ENCODE measurements at regions not wholly inside any gene's neighbourhood (a gene's known extent, or its start where the extent isn't known, plus 50 kb on each side); places are given as distances from the start of the nearest gene placed in this dataset.

DNA sequence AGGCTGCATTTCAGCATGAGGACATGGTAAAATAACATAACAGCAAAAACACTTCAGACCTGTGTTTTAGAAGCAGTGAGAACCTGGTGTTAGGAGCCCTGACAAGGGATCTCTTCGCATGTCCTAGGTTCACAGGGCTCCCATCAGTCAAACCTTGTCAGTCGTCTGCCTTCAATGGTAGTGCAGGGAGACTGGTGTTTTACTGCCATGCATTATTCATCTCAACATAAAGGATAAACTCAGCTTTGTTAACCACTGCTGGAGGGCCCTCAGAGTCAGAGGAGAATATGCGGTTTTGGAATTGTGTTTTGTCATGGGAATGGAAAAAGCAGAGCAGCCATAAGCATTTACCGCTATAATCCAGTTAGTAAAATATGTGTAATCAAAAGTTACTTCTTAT, 275.9 kb upstream of the GCFC2 start:
- Mint-ChIP-seq H3K27ac (no peak overlapping the region), H3K9me3 (peaks cover 21% of the 10 kb centered on the region), H3K4me1 (no peaks in the 10 kb centered on the region), H3K36me3 (ENCODE audit: low read depth) (no peaks in the 10 kb centered on the region), H3K27me3 (ENCODE audit: insufficient read depth) (no peaks in the 10 kb centered on the region), H3K4me3 (no peak overlapping the region)
- H3K9ac ChIP-seq (ENCODE audit: extremely low read depth, low read length, poor library complexity, severe bottlenecking) = no peak overlapping the region
- no peak for DNase-seq
- H3K27me3 ChIP-seq (ENCODE audit: control insufficient read depth, insufficient read depth, low read length, poor library complexity, severe bottlenecking) = no peaks in the 10 kb centered on the region
- 88% methylated on average over 4 of the region's 4 CpGs; no CpG with 5 or more reads in 1 of the 2 experiments for WGBS, 2 experiments (ENCODE audit: insufficient coverage in 1 of 2, insufficient read length in 1 of 2)
- H3K36me3 ChIP-seq (ENCODE audit: control insufficient read depth, insufficient read depth, low read length) = no peaks in the 10 kb centered on the region
- peaks cover 16% of the 10 kb centered on the region for H3K9me3 ChIP-seq (ENCODE audit: control insufficient read depth, low read length)
- H3K4me3 ChIP-seq (ENCODE audit: low read length) = no peak overlapping the region
- no peaks in the 10 kb centered on the region for H3K4me1 ChIP-seq (ENCODE audit: control insufficient read depth, insufficient read depth, low read length)
- TF ChIP-seq, protein P1, sequence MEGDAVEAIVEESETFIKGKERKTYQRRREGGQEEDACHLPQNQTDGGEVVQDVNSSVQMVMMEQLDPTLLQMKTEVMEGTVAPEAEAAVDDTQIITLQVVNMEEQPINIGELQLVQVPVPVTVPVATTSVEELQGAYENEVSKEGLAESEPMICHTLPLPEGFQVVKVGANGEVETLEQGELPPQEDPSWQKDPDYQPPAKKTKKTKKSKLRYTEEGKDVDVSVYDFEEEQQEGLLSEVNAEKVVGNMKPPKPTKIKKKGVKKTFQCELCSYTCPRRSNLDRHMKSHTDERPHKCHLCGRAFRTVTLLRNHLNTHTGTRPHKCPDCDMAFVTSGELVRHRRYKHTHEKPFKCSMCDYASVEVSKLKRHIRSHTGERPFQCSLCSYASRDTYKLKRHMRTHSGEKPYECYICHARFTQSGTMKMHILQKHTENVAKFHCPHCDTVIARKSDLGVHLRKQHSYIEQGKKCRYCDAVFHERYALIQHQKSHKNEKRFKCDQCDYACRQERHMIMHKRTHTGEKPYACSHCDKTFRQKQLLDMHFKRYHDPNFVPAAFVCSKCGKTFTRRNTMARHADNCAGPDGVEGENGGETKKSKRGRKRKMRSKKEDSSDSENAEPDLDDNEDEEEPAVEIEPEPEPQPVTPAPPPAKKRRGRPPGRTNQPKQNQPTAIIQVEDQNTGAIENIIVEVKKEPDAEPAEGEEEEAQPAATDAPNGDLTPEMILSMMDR (conservative IDR thresholded peaks at IDR 0.05) = no peak
- H3K27ac ChIP-seq (ENCODE audit: low read depth, low read length) = peak overlapping the region; percentile 94

DNA sequence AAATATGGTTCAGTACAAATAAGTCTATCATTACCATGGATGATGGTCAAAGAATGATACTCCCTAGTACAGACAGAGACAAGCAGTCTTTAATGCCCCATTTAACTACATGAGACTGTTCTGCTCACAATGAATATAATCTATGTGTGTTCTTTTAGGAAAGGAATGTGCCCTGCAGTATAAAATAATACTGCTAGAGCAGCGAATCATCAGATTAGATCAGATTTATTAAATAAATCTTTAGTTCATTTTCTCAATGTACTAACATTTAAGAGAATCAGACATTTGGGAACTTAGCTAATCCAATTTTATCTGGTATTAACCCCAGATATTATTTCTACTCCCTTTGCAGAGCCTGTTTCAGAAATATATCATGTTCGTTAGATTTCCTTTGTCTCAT, 272.0 kb upstream of the GCFC2 start:
- Mint-ChIP-seq H3K4me1 (no peaks in the 10 kb centered on the region), H3K27me3 (ENCODE audit: insufficient read depth) (no peaks in the 10 kb centered on the region), H3K27ac (no peak overlapping the region), H3K36me3 (ENCODE audit: low read depth) (no peaks in the 10 kb centered on the region), H3K9me3 (peaks cover 8% of the 10 kb centered on the region), H3K4me3 (no peak overlapping the region)
- TF ChIP-seq, protein P1 (conservative IDR thresholded peaks at IDR 0.05) = no peak
- Histone ChIP-seq H3K4me3 (ENCODE audit: low read length) (no peak overlapping the region), H3K9ac (ENCODE audit: extremely low read depth, low read length, poor library complexity, severe bottlenecking) (no peak overlapping the region), H3K27ac (ENCODE audit: low read depth, low read length) (no peak overlapping the region), H3K36me3 (ENCODE audit: control insufficient read depth, insufficient read depth, low read length) (no peaks in the 10 kb centered on the region), H3K27me3 (ENCODE audit: control insufficient read depth, insufficient read depth, low read length, poor library complexity, severe bottlenecking) (no peaks in the 10 kb centered on the region), H3K9me3 (ENCODE audit: control insufficient read depth, low read length) (no peaks in the 10 kb centered on the region), H3K4me1 (ENCODE audit: control insufficient read depth, insufficient read depth, low read length) (no peaks in the 10 kb centered on the region)
- no peak for DNase-seq
- WGBS, 2 experiments (ENCODE audit: insufficient coverage in 1 of 2, insufficient read length in 1 of 2) = 96 to 100% methylated on average over 1 to 2 of the region's 2 CpGs

DNA sequence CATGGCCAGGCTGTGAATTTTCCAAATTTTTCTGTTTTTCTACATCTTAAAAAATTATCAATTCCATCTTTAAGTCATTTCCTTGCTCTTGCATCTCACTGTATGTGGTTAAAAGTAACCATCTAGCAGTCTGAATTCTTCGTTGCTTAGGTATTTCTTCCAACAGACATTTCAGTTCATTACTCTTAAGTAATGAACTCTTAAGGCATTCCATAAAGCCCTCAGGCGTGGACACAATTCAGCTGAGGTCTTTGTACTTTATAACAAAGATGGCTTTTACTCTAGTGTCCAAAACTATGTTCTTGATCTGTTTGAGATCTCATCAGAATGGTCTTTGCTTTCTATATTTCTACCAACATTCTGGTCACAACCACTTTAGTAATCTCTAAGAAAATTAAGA, 253.9 kb upstream of the GCFC2 start:
- DNase-seq = no peak
- H3K4me3 ChIP-seq (ENCODE audit: low read length) = no peak overlapping the region
- Mint-ChIP-seq H3K4me1 (peaks cover 10% of the 10 kb centered on the region), H3K9me3 (no peaks in the 10 kb centered on the region), H3K27me3 (ENCODE audit: insufficient read depth) (no peaks in the 10 kb centered on the region), H3K36me3 (ENCODE audit: low read depth) (no peaks in the 10 kb centered on the region), H3K4me3 (no peak overlapping the region), H3K27ac (no peak overlapping the region)
- H3K27me3 ChIP-seq (ENCODE audit: control insufficient read depth, insufficient read depth, low read length, poor library complexity, severe bottlenecking) = no peaks in the 10 kb centered on the region
- H3K36me3 ChIP-seq (ENCODE audit: control insufficient read depth, insufficient read depth, low read length) = no peaks in the 10 kb centered on the region
- H3K9ac ChIP-seq (ENCODE audit: extremely low read depth, low read length, poor library complexity, severe bottlenecking) = no peak overlapping the region
- TF ChIP-seq, protein P1 (conservative IDR thresholded peaks at IDR 0.05) = no peak
- H3K27ac ChIP-seq (ENCODE audit: low read depth, low read length) = no peak overlapping the region
- no peaks in the 10 kb centered on the region for H3K4me1 ChIP-seq (ENCODE audit: control insufficient read depth, insufficient read depth, low read length)
- WGBS, 2 experiments (ENCODE audit: insufficient coverage in 1 of 2, insufficient read length in 1 of 2) = 98 to 100% methylated on average over 2 of the region's 2 CpGs
- no peaks in the 10 kb centered on the region for H3K9me3 ChIP-seq (ENCODE audit: control insufficient read depth, low read length)
